Lower lobe of right lung (tissue), 2 donors: ENCODE measurements at regions not wholly inside any gene's neighbourhood (a gene's known extent, or its start where the extent isn't known, plus 50 kb on each side); places are given as distances from the start of the nearest gene placed in this dataset.

Source experiments
- ATAC-seq, 2 donors: fragments of 200-7000 bp; cut with Tn5 transposase; one replicate each; pipeline ENCODE4 v1.9.1; 2020 to 2022; ENCODE audit warnings: mild to moderate bottlenecking in 2 of 2, moderate library complexity in 2 of 2
- DNase-seq: peaks from one replicate; pipeline ENCODE4 v3.0.0-alpha.2; 2020
- H3K27ac ChIP-seq: fragments of 200-600 bp; one replicate; pipeline ENCODE4 v1.8.0; 2022
- H3K27me3 ChIP-seq: fragments of 200-600 bp; one replicate; pipeline ENCODE4 v1.8.0; 2022; ENCODE audit warnings: low read depth
- H3K36me3 ChIP-seq: fragments of 200-600 bp; one replicate; pipeline ENCODE4 v1.8.0; 2022; ENCODE audit warnings: mild to moderate bottlenecking
- H3K4me1 ChIP-seq: fragments of 200-600 bp; one replicate; pipeline ENCODE4 v1.8.0; 2022
- H3K4me3 ChIP-seq: fragments of 200-600 bp; one replicate; pipeline ENCODE4 v1.8.0; 2022; ENCODE audit warnings: mild to moderate bottlenecking
- H3K9me3 ChIP-seq: fragments of 200-600 bp; one replicate; pipeline ENCODE4 v1.8.0; 2022
- intact Hi-C: fragments of 100-400 bp; cut with DNase I; formaldehyde crosslinking; loops from one replicate; pipeline ENCODE4 v1.11.0; 2022
- TF ChIP-seq, protein P1 (sequence below): fragments of 200-600 bp; IDR thresholded peaks from one replicate; pipeline ENCODE4 v1.8.0; 2022; ENCODE audit warnings: antibody characterized with exemption, mild to moderate bottlenecking
- donor health status: DM: no; HTN: yes; CAD: no; lungs with severe emphysema.

DNA sequence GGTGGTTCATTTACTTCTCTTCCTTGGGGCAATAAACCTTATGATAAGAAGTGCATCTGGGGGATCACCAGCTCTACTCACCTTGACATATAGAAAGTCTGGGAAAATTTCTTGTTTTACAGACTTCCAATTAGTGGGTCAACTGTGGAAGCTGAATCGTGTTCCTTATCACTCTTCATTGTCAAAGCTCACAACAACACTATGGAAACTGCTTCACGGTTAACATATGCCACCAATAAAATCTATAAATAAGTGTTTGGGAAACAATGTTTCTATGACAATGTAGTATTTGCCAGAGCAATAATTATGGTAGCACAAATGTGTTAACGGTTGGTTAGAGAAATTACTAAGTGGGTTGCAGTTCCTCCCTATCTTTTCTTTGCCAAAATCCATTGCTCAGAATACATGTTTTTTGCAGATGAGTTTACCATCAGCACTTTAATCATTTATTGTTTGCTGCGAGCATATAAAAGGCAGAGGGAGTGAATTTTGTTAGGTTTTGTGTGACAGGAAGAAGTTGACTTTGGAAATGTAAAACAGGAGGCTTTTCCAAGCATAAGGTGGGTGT lies 321.8 kb downstream of the RFC3 start:
- no peaks in the 10 kb centered on the region for H3K36me3 ChIP-seq
- no peak overlapping the region for H3K4me3 ChIP-seq
- no peaks in the 10 kb centered on the region for H3K27me3 ChIP-seq
- no peak overlapping the region for H3K27ac ChIP-seq
- ATAC-seq = no peak
- intact Hi-C loops = no loop called here
- peaks cover 10% of the 10 kb centered on the region for H3K9me3 ChIP-seq
- no peak for DNase-seq
- no peaks in the 10 kb centered on the region for H3K4me1 ChIP-seq
- TF ChIP-seq, protein P1, sequence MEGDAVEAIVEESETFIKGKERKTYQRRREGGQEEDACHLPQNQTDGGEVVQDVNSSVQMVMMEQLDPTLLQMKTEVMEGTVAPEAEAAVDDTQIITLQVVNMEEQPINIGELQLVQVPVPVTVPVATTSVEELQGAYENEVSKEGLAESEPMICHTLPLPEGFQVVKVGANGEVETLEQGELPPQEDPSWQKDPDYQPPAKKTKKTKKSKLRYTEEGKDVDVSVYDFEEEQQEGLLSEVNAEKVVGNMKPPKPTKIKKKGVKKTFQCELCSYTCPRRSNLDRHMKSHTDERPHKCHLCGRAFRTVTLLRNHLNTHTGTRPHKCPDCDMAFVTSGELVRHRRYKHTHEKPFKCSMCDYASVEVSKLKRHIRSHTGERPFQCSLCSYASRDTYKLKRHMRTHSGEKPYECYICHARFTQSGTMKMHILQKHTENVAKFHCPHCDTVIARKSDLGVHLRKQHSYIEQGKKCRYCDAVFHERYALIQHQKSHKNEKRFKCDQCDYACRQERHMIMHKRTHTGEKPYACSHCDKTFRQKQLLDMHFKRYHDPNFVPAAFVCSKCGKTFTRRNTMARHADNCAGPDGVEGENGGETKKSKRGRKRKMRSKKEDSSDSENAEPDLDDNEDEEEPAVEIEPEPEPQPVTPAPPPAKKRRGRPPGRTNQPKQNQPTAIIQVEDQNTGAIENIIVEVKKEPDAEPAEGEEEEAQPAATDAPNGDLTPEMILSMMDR = no peak

DNA sequence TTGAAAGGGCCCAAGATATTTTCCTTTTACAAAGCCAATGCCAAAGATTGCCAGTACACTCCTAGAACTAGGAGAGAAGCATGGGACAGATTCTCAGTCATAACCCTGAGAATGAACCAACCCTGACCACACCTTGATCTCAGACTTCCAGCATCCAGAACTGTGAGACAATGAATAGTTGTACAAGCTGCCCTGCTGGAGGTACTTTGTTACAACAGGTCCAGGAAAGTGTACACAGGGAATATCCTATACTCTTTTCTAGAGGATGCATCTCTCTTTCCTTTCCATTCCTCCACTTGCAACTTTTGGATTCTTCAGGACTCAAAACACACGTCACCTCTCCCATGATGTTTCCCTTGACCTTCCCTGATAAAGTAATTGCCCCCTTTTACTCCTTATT lies 325.7 kb downstream of the RFC3 start:
- Histone ChIP-seq H3K27me3 (no peaks in the 10 kb centered on the region), H3K4me1 (no peaks in the 10 kb centered on the region), H3K4me3 (no peak overlapping the region), H3K27ac (no peak overlapping the region), H3K36me3 (no peaks in the 10 kb centered on the region), H3K9me3 (no peaks in the 10 kb centered on the region)
- TF ChIP-seq, protein P1 = no peak
- DNase-seq = no peak
- intact Hi-C loops = no loop called here
- ATAC-seq = no peak

DNA sequence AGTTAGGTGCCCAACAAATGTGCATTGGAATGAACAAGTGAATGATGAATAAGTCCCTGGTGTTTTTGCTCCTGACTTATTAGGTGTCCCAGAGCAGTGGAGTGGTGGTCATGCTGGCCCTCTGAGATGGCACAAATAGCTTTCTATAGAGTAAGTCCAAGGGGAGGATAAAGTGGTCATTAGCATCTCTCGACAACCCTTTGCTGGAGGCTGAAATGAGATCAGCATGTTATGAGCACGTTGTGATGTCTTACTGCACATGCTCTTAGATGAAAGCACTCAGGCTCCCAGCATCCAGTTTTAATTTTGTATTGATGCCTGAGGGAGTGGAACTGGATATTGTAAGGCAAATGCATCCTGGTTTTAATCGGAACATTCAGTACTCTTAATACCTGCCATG lies 326.2 kb downstream of the RFC3 start:
- DNase-seq (no peak), ATAC-seq (no peak)
- TF ChIP-seq, protein P1 = no peak
- no peaks in the 10 kb centered on the region for H3K4me1 ChIP-seq
- no peak overlapping the region for H3K4me3 ChIP-seq
- no peaks in the 10 kb centered on the region for H3K9me3 ChIP-seq
- H3K27me3 ChIP-seq = no peaks in the 10 kb centered on the region
- H3K27ac ChIP-seq = no peak overlapping the region
- intact Hi-C loops = no loop called here
- no peaks in the 10 kb centered on the region for H3K36me3 ChIP-seq

DNA sequence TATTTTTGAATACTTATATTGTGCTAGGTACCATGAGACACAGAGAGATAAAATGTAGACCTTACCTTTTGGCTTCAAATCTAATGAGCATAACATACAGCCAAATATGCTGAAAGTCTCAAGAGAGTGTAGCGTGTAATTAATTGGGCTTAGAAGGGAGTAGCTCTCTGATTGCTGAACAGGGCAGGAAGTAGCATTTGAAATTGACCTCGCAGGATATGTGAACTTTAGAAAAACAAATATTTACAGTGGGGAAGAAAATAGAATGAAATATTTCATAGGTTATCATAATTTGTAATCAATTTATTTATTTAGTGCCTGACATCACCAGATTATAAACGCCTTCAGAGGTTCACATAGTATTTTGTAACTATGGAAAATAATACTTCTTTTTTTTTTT lies 327.1 kb downstream of the RFC3 start:
- intact Hi-C loops = no loop called here
- DNase-seq = no peak
- no peak for ATAC-seq
- H3K4me1 ChIP-seq = no peaks in the 10 kb centered on the region
- no peaks in the 10 kb centered on the region for H3K9me3 ChIP-seq
- H3K27me3 ChIP-seq = no peaks in the 10 kb centered on the region
- no peaks in the 10 kb centered on the region for H3K36me3 ChIP-seq
- H3K4me3 ChIP-seq = no peak overlapping the region
- TF ChIP-seq, protein P1 = no peak
- H3K27ac ChIP-seq = no peak overlapping the region

DNA sequence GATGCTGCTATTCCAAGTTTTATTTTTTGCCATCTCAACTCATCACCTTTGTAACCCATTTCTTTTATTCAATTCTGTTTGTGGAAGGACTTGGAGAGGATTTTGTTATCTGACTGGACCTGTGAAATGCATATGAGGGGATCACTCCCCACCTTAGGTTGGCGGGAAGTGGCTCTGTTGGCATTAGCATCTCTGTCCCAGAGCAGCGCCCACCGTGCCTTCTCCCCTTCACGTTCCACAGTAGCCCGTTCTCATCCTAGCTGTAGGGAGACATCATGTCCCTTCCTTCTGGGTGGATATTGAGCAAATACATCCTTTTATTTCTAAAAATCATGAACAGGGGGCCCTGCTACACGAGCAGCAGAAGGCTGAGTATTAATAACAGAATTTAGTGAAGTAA lies 330.4 kb downstream of the RFC3 start:
- ATAC-seq (no peak), DNase-seq (no peak)
- no peaks in the 10 kb centered on the region for H3K9me3 ChIP-seq
- no peaks in the 10 kb centered on the region for H3K36me3 ChIP-seq
- intact Hi-C loops = no loop called here
- TF ChIP-seq, protein P1 = no peak
- H3K27me3 ChIP-seq = no peaks in the 10 kb centered on the region
- H3K4me1 ChIP-seq = no peaks in the 10 kb centered on the region
- no peak overlapping the region for H3K27ac ChIP-seq
- no peak overlapping the region for H3K4me3 ChIP-seq

DNA sequence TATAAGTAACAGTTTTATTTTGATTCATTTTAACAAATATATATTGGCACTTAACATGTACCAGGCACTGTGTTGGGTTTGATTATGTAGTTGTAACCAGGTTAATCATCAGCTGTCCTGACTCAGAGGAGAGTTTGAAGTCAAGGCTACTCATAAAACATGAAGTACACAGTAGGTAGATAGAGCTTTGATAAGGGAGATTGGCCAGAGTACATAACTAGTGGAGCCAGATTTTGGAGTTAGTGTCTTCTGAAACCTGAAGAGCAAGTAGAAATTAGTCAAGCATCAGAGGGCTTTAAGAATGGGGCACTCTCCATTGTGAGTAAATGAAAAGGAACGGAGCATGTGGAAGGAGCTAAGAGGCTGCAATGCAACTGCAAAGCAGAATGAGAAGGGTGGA lies 333.9 kb downstream of the RFC3 start:
- Histone ChIP-seq H3K27me3 (no peaks in the 10 kb centered on the region), H3K4me1 (peaks cover 3% of the 10 kb centered on the region), H3K4me3 (no peak overlapping the region), H3K27ac (no peak overlapping the region), H3K9me3 (no peaks in the 10 kb centered on the region), H3K36me3 (no peaks in the 10 kb centered on the region)
- TF ChIP-seq, protein P1 = no peak
- DNase-seq (no peak), ATAC-seq (peak in 1 of 2 donors; percentile 37)
- intact Hi-C loops = no loop called here
